ENCODE measurements at regions not wholly inside any gene's neighbourhood (a gene's known extent, or its start where the extent isn't known, plus 50 kb on each side); places are given as distances from the start of the nearest gene placed in this dataset.

DNA sequence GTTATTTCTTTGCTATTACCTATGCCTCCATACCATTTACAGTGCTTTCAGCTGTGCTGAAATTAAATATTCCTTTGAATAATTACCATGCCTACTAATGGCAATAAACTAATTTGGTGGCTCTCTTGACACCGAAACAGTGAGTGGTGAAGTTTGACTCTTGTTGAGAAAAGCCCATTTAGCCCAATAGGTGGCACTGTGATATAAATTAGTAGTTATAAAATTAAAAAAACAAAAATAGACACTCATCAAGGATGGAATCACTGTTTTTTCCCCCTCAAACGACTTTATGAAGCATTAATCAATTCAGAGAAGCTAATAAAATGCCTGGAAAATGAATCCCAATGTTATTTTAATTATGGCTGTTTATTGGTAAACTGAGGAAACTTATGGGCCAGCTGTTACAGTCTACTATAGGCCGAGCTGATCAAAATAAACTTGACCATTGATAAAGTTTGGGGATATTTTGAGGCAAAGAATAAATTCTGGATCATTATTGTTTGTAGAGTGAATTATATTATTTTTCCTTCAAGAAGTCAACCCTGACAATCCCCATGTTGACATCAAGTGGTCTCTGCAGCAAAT is 339.6 kb downstream of the TRIB2 start:
- Histone ChIP-seq H3K27ac (no peak overlapping the region), H3K4me3 (no peak overlapping the region)
- no peak for DNase-seq (ENCODE audit: low spot score)
- TF ChIP-seq, protein P1, sequence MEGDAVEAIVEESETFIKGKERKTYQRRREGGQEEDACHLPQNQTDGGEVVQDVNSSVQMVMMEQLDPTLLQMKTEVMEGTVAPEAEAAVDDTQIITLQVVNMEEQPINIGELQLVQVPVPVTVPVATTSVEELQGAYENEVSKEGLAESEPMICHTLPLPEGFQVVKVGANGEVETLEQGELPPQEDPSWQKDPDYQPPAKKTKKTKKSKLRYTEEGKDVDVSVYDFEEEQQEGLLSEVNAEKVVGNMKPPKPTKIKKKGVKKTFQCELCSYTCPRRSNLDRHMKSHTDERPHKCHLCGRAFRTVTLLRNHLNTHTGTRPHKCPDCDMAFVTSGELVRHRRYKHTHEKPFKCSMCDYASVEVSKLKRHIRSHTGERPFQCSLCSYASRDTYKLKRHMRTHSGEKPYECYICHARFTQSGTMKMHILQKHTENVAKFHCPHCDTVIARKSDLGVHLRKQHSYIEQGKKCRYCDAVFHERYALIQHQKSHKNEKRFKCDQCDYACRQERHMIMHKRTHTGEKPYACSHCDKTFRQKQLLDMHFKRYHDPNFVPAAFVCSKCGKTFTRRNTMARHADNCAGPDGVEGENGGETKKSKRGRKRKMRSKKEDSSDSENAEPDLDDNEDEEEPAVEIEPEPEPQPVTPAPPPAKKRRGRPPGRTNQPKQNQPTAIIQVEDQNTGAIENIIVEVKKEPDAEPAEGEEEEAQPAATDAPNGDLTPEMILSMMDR (IDR thresholded peaks at IDR 0.05), result no peak

DNA sequence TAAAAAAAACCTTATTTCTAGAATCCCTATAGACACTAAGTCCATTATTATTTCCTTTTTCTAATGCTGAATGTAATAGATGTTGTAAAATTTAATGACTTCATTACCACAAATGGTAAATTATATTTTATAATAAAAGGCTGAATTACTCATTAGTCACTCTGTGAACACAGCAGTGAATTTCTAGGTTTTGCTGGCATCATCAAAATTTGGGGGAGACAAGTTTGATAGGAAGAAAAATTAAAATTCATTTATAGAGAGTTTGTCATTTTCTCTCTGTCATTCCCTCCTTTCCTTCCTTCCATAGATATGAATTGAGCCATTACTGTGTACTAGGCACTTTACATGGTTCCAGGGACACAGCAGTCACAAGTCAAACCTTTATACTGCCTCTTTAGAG is 340.9 kb downstream of the TRIB2 start:
- Histone ChIP-seq H3K27ac (no peak overlapping the region), H3K4me3 (no peak overlapping the region)
- TF ChIP-seq, protein P1 (IDR thresholded peaks at IDR 0.05), result no peak
- no peak for DNase-seq (ENCODE audit: low spot score)

DNA sequence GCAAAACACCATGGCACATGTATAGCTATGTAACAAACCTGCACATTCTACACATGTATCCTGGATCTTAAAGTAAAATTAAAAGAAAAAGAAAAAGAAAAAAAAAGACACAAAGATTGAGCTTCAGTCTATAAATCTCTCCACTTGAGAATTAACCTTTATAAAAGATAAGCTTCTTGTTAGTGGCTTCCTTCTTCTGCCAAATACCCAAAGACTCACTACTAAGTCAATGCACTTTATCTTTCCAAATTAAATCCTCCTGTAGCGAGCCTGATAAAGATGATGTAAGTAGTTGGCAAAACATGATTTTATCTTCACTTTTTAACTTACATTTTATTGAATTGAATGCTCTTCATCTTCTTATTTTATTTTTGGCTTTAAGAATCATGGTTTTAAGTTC is 349.9 kb downstream of the TRIB2 start:
- Histone ChIP-seq H3K4me3 (no peak overlapping the region), H3K27ac (no peak overlapping the region)
- TF ChIP-seq, protein P1 (IDR thresholded peaks at IDR 0.05), result no peak
- DNase-seq (ENCODE audit: low spot score), result no peak

DNA sequence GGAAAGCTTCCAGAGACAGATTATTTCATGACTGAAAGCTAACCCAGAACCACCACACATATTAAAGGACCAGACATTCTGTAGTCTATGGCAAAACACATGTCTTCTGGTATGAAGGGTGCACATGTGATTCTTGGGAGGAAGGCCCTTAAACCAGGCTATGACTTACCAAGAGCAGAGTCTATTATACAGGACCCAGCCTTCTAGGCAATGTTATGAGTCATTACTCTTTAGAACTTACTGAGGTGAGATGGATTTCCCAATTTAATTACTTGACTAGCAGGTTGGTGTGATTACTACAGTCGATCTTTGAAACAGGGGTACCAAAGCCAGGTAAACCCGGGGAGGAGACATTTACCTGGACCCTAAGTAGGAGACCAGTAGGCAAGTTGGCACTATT is 350.8 kb downstream of the TRIB2 start:
- Histone ChIP-seq H3K4me3 (no peak overlapping the region), H3K27ac (no peak overlapping the region)
- TF ChIP-seq, protein P1 (IDR thresholded peaks at IDR 0.05), result no peak
- no peak for DNase-seq (ENCODE audit: low spot score)

DNA sequence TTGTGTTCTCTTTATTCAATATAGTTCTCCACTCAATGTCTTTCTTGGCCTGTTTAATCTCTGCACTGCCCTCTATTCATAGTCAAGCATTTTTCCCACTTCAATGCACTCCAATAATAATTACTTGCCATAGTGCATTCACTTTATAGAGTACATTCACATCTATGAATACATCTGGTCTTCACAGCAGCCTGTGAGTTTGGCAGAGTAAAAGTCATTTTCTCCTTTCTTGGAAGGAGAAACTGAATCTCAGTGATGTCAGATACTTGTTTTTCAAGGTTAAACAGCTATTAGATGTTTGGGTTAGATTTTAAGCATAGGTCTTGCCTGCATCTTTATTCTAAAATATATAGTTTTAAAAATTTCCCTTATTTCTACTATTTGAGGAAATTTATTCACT is 373.2 kb downstream of the TRIB2 start:
- TF ChIP-seq, protein P1 (IDR thresholded peaks at IDR 0.05), result no peak
- no peak overlapping the region for H3K4me3 ChIP-seq
- DNase-seq (ENCODE audit: low spot score), result no peak
- no peak overlapping the region for H3K27ac ChIP-seq

DNA sequence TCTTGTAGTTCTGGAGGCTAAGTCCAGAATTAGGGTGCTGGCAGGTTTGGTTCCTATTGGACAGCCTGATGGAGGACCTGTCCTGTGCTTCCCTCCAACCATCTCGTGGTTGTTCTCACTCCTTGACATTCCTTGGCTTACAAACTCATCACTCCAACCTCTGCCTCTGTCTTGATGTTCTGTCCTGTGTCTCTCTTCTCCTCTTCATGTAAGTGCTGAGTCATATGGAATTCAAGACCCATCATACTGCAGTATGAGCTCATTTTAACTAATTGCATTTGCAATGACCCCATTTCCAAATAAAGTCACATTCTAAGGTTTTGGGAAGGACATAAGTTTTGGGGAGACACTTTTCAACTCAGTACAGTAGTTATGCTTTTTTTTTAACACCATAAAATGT is 374.7 kb downstream of the TRIB2 start:
- TF ChIP-seq, protein P1 (IDR thresholded peaks at IDR 0.05), result no peak
- H3K27ac ChIP-seq, result no peak overlapping the region
- H3K4me3 ChIP-seq, result no peak overlapping the region
- no peak for DNase-seq (ENCODE audit: low spot score)

DNA sequence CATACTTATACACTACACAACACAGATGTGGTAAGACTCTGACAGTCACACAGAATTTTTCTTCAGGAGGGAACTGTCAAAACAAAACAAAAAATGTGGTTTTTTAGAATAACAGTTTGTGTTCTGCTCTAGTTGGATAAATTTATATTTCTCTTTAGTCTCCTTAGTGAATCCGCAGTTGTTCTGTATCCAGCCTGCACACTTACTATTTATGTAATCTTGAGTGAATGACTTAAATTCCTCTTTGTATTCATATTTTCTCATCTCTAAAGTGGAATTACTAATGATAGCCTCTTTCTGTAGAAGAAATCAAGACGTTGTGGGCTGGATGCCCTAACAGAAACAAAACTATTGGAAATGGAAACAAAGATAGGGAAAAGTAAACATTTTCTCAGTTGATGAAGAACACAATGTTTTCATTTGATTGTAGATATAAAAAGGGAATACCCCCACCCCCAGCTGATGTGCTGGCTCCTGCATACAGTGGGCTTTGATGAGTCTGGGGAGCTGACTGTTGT is 375.2 kb downstream of the TRIB2 start:
- TF ChIP-seq, protein P1 (IDR thresholded peaks at IDR 0.05), result no peak
- DNase-seq (ENCODE audit: low spot score), result no peak
- Histone ChIP-seq H3K4me3 (no peak overlapping the region), H3K27ac (no peak overlapping the region)

All from coronary artery (tissue), 2 donors.